ENCODE measurements at regions not wholly inside any gene's neighbourhood (a gene's known extent, or its start where the extent isn't known, plus 50 kb on each side); places are given as distances from the start of the nearest gene placed in this dataset.
"Not testable (repeated sequence)": the region's sequence is repeated elsewhere in the genome, so short reads cannot be mapped to it uniquely, and the experiment has no call there.

GRCh38 chr15:47095833-47096232 is 621.5 kb upstream of the SEMA6D start:
- no peak for DNase-seq (ENCODE audit: low read depth)
- TF ChIP-seq CTCF (IDR thresholded peaks at IDR 0.05; ENCODE audit: insufficient read depth, low read depth, low read length, missing control alignments) = no peak

GRCh38 chr15:47098526-47098925 is 618.8 kb upstream of the SEMA6D start:
- not testable (repeated sequence) for DNase-seq (ENCODE audit: low read depth); H3K4me3 ChIP-seq (ENCODE audit: low read depth, low read length)

More at GRCh38 chr15:47095833-47096232, 621.5 kb upstream of the SEMA6D start:
- no peak overlapping the region for H3K4me3 ChIP-seq (ENCODE audit: low read depth, low read length)

GRCh38 chr15:47099801-47100200 is 617.5 kb upstream of the SEMA6D start:
- not testable (repeated sequence) for H3K4me3 ChIP-seq (ENCODE audit: low read depth, low read length); DNase-seq (ENCODE audit: low read depth)

- H3K4me3 ChIP-seq (ENCODE audit: low read depth, low read length); DNase-seq (ENCODE audit: low read depth): not testable (repeated sequence)
Observed at GRCh38 chr15:47108800-47109199, 608.5 kb upstream of the SEMA6D start.

GRCh38 chr15:47116698-47117097 is 600.6 kb upstream of the SEMA6D start:
- H3K4me3 ChIP-seq (ENCODE audit: low read depth, low read length) = no peak overlapping the region
- no peak for DNase-seq (ENCODE audit: low read depth)
- no peak for TF ChIP-seq CTCF (IDR thresholded peaks at IDR 0.05; ENCODE audit: insufficient read depth, low read depth, low read length, missing control alignments)

GRCh38 chr15:47119349-47119748 is 598.0 kb upstream of the SEMA6D start:
- no peak for TF ChIP-seq CTCF (IDR thresholded peaks at IDR 0.05; ENCODE audit: insufficient read depth, low read depth, low read length, missing control alignments)
- H3K4me3 ChIP-seq (ENCODE audit: low read depth, low read length) = no peak overlapping the region
- no peak for DNase-seq (ENCODE audit: low read depth)

GRCh38 chr15:47124430-47125102 is 592.7 kb upstream of the SEMA6D start:
- no peak for TF ChIP-seq CTCF (IDR thresholded peaks at IDR 0.05; ENCODE audit: insufficient read depth, low read depth, low read length, missing control alignments)
- H3K4me3 ChIP-seq (ENCODE audit: low read depth, low read length) = no peak overlapping the region
- DNase-seq (ENCODE audit: low read depth) = no peak

- no peak for TF ChIP-seq CTCF (IDR thresholded peaks at IDR 0.05; ENCODE audit: insufficient read depth, low read depth, low read length, missing control alignments)
- no peak for DNase-seq (ENCODE audit: low read depth)
- no peak overlapping the region for H3K4me3 ChIP-seq (ENCODE audit: low read depth, low read length)
Observed at GRCh38 chr15:47129033-47129432, 588.3 kb upstream of the SEMA6D start.

GRCh38 chr15:47131450-47131849 is 585.9 kb upstream of the SEMA6D start:
- not testable (repeated sequence) for H3K4me3 ChIP-seq (ENCODE audit: low read depth, low read length); DNase-seq (ENCODE audit: low read depth)
